Gastrocnemius medialis (tissue), 4 donors: ENCODE measurements at regions not wholly inside any gene's neighbourhood (a gene's known extent, or its start where the extent isn't known, plus 50 kb on each side); places are given as distances from the start of the nearest gene placed in this dataset.
"Not testable (repeated sequence)": the region's sequence is repeated elsewhere in the genome, so short reads cannot be mapped to it uniquely, and the experiment has no call there.

Source experiments
- ATAC-seq, 2 donors: fragments of 150-250 bp; one replicate each; pipeline ENCODE4 v1.9.1; 2016
- DNase-seq, 2 donors: peaks; one replicate each; pipeline ENCODE4 v3.0.0-alpha.2; 2019
- H3K27ac ChIP-seq, 4 donors: fragments of 200-600 bp; sonication (generic); 1 replicate in 1 of 4; 2 replicates in 3 of 4; pipeline ENCODE4 v1.5.1; 2016 to 2018; ENCODE audit warnings: mild to moderate bottlenecking in 2 of 4, moderate library complexity in 1 of 4
- H3K27me3 ChIP-seq, 3 donors: fragments of 200-600 bp; sonication (generic) in 2 of 3; 1 replicate in 1 of 3; 2 replicates in 2 of 3; pipeline versions ENCODE4 v1.5.1 to v1.6.0; 2016 to 2019; ENCODE audit warnings: mild to moderate bottlenecking in 1 of 3, moderate library complexity in 1 of 3
- H3K36me3 ChIP-seq, 2 donors: fragments of 200-600 bp; sonication (generic) in 1 of 2; one replicate each; pipeline ENCODE4 v1.5.1; 2017 to 2018
- H3K4me1 ChIP-seq, 2 donors: fragments of 200-600 bp; sonication (generic) in 1 of 2; one replicate each; pipeline ENCODE4 v1.5.1; 2016 to 2017; ENCODE audit warnings: mild to moderate bottlenecking in 2 of 2
- H3K4me3 ChIP-seq, 4 donors: fragments of 200-600 bp; sonication (generic) in 3 of 4; 1 replicate in 1 of 4; 2 replicates in 3 of 4; pipeline ENCODE4 v1.5.1; 2016 to 2019; ENCODE audit warnings: mild to moderate bottlenecking in 2 of 4
- H3K9me3 ChIP-seq, 3 donors: fragments of 200-600 bp; sonication (generic) in 2 of 3; 1 replicate in 1 of 3; 2 replicates in 2 of 3; pipeline ENCODE4 v1.5.1; 2016 to 2019
- CTCF ChIP-seq, 5 experiments: fragments of 450-650 bp in 3 of 5; fragments of 200-600 bp in 2 of 5; sonication (generic) in 2 of 5; IDR thresholded peaks in 4 of 5; conservative IDR thresholded peaks in 1 of 5; 1 replicate in 4 of 5; 2 replicates in 1 of 5; pipeline ENCODE4 v1.5.1; 2016 to 2019; ENCODE audit warnings: antibody characterized with exemption in 5 of 5, mild to moderate bottlenecking in 3 of 5, moderate library complexity in 3 of 5
- POLR2A ChIP-seq, 2 donors: fragments of 450-650 bp; IDR thresholded peaks; one replicate each; pipeline ENCODE4 v1.6.1; 2017; ENCODE audit warnings: antibody characterized with exemption in 2 of 2, mild to moderate bottlenecking in 2 of 2, moderate library complexity in 2 of 2
- in situ Hi-C, 4 donors: fragments of 200-750 bp; cut with MboI; loops; one replicate each; pipeline versions ENCODE4 v1.15.0 to v1.8.0; 2017; ENCODE audit warnings: low sequenced_read_pairs in 4 of 4
- intact Hi-C: fragments of 100-400 bp; cut with DNase I; formaldehyde crosslinking; loops from one replicate; pipeline ENCODE4 v1.15.1; 2023; ENCODE audit warnings: low total_unique reads

- TF ChIP-seq POLR2A (IDR thresholded peaks at IDR 0.05) (no peak), CTCF (IDR thresholded peaks at IDR 0.05 in 4 of 5, conservative IDR thresholded peaks at IDR 0.05 in 1 of 5) (no peak)
- peaks cover 0 to 8% (median 7%) of the 10 kb centered on the region in 3 donors for H3K27me3 ChIP-seq
- in situ Hi-C loops (no loop called here), intact Hi-C loops (no loop called here)
- DNase-seq (no peak), ATAC-seq (no peak)
- H3K27ac ChIP-seq = no peak overlapping the region
- H3K4me3 ChIP-seq = no peak overlapping the region
- H3K4me1 ChIP-seq = no peaks in the 10 kb centered on the region
- H3K36me3 ChIP-seq = no peaks in the 10 kb centered on the region
- H3K9me3 ChIP-seq = no peaks in the 10 kb centered on the region
Observed at GRCh38 chr1:37363535-37363934, 110.8 kb upstream of the ZC3H12A start.

GRCh38 chr1:37368665-37369315 lies 105.6 kb upstream of the ZC3H12A start:
- H3K4me3 ChIP-seq, H3K9me3 ChIP-seq, H3K27ac ChIP-seq, DNase-seq, in situ Hi-C loops, H3K36me3 ChIP-seq, H3K4me1 ChIP-seq, intact Hi-C loops, ATAC-seq, H3K27me3 ChIP-seq: not testable (repeated sequence)

GRCh38 chr1:37372302-37372701 lies 102.1 kb upstream of the ZC3H12A start:
- in situ Hi-C loops (no loop called here), intact Hi-C loops (no loop called here)

GRCh38 chr1:37372711-37373110 lies 101.7 kb upstream of the ZC3H12A start:
- ATAC-seq (no peak), DNase-seq (no peak)
- Histone ChIP-seq H3K4me1 (no peaks in the 10 kb centered on the region), H3K9me3 (no peaks in the 10 kb centered on the region), H3K4me3 (no peak overlapping the region), H3K36me3 (no peaks in the 10 kb centered on the region), H3K27me3 (no peaks in the 10 kb centered on the region), H3K27ac (no peak overlapping the region)
- in situ Hi-C loops (no loop called here), intact Hi-C loops (no loop called here)
- TF ChIP-seq CTCF (IDR thresholded peaks at IDR 0.05 in 4 of 5, conservative IDR thresholded peaks at IDR 0.05 in 1 of 5) (no peak), POLR2A (IDR thresholded peaks at IDR 0.05) (no peak)

More at GRCh38 chr1:37372302-37372701, 102.1 kb upstream of the ZC3H12A start:
- H3K4me1 ChIP-seq = no peaks in the 10 kb centered on the region
- no peak overlapping the region for H3K4me3 ChIP-seq
- ATAC-seq (no peak), DNase-seq (no peak)
- no peak overlapping the region for H3K27ac ChIP-seq
- TF ChIP-seq POLR2A (IDR thresholded peaks at IDR 0.05) = no peak
- TF ChIP-seq CTCF (IDR thresholded peaks at IDR 0.05 in 4 of 5, conservative IDR thresholded peaks at IDR 0.05 in 1 of 5) = no peak
- no peaks in the 10 kb centered on the region for H3K36me3 ChIP-seq
- no peaks in the 10 kb centered on the region for H3K9me3 ChIP-seq
- no peaks in the 10 kb centered on the region for H3K27me3 ChIP-seq

- H3K27me3 ChIP-seq = no peaks in the 10 kb centered on the region
- no peak for TF ChIP-seq CTCF (IDR thresholded peaks at IDR 0.05 in 4 of 5, conservative IDR thresholded peaks at IDR 0.05 in 1 of 5)
- TF ChIP-seq POLR2A (IDR thresholded peaks at IDR 0.05) = no peak
- in situ Hi-C loops = no loop called here
- H3K4me3 ChIP-seq = no peak overlapping the region
- no peak overlapping the region for H3K27ac ChIP-seq
- no peaks in the 10 kb centered on the region for H3K36me3 ChIP-seq
- no peak for DNase-seq
- no peaks in the 10 kb centered on the region for H3K4me1 ChIP-seq
- H3K9me3 ChIP-seq = no peaks in the 10 kb centered on the region
- no peak for ATAC-seq
- intact Hi-C loops = no loop called here
Observed at GRCh38 chr1:37373413-37373812, 101.0 kb upstream of the ZC3H12A start.

GRCh38 chr1:37380546-37380945 lies 93.8 kb upstream of the ZC3H12A start:
- in situ Hi-C loops, H3K4me1 ChIP-seq, H3K9me3 ChIP-seq, DNase-seq, H3K27ac ChIP-seq, H3K36me3 ChIP-seq, ATAC-seq, H3K4me3 ChIP-seq, intact Hi-C loops: not testable (repeated sequence)
- peaks cover 0 to 11% (median 0%) of the 10 kb centered on the region in 3 donors for H3K27me3 ChIP-seq
